ENCODE measurements at regions not wholly inside any gene's neighbourhood (a gene's known extent, or its start where the extent isn't known, plus 50 kb on each side); places are given as distances from the start of the nearest gene placed in this dataset.
"Not testable (repeated sequence)": the region's sequence is repeated elsewhere in the genome, so short reads cannot be mapped to it uniquely, and the experiment has no call there.

DNA sequence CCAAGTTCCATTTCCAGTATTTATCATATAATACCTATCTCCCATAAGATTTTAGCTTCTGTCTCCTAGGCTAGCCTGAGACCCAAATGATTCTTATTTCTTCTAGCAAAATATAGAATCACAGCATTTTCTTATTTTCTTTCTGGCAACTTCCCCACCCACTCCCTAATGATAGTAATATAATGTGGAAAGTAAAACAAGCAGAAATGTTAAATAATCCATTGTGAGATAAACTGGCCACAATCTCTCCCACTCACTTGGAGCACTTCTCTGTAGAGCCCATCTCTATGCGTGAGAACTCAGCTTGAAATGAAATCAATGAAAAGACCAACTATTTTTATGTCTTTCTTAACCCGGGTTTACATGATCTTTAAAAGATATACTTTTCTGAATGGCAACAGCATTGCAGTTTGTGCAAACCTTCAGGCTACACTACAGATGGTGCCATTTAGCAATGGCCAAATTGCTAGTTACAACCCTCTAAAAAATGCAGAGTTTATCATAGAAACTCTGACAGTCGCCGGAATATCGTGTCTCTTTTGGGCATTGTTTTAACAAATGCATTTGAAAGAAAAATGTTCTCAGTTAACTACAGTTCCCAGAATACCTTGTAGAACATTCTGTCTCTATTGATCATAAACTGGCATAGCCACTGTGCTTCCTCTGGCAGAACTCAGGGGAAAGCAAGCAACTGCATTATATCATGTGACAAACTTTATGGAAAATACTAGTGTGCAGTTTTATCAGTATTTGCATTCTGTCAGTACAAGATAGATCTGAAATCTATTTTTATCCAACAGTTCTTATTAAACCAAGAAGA lies 1407.4 kb upstream of the ZEB2 start:
- DNase-seq: no peak

DNA sequence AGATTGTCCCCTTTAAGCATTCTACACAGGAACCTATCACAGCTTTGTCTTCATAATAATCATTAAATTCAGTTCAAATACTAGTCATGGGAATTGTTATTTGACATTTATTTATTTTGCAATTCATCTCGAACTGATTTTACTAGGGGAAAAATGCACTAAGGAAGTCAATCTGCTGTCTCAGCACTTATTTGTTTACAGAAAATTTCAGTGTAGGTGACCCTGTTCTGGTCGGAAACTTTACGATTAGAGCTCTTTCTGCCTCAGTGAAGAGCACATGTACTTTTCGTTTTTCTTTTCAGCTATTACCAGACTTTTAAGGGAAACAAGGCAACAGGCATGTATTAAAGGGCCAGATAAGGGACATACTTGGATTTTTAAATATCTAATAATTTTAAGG lies 1405.7 kb upstream of the ZEB2 start:
- no peak for DNase-seq

DNA sequence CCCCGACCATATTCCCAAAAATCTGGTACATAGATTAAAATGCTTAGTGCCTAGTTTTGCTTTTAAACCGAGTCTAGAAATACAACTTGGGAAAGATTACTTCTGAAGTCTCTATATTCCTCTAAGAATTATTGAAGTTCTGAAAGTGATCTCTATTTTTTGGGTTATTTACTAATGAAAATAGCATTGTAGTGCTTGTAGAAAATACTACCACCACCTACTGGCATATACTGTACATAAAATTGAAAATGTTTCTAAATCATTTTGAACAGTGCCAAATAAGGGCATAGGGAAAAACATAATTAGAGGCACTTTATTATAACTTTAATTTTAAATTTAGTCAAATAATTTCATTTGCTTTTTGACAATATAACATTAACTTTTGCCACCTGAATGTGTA lies 1399.6 kb upstream of the ZEB2 start:
- DNase-seq: no peak

DNA sequence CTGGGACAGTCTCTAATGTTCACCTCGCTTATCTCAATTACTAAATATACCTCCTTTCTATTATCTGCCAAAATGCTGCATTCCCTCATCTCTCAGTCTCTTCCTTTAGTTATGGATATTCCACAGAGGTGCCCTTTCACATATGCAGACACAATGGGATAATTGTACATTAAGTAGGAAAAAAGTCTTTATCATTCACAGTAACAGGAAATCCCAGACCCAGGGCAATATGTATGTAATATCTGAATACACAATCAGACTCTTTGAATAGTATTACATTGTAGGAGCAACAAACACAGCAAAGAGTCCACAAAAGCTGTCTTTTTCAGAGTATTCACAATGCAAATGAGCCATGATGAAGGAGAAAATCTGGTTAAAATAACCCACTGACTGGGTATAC lies 1399.0 kb upstream of the ZEB2 start:
- no peak for DNase-seq

DNA sequence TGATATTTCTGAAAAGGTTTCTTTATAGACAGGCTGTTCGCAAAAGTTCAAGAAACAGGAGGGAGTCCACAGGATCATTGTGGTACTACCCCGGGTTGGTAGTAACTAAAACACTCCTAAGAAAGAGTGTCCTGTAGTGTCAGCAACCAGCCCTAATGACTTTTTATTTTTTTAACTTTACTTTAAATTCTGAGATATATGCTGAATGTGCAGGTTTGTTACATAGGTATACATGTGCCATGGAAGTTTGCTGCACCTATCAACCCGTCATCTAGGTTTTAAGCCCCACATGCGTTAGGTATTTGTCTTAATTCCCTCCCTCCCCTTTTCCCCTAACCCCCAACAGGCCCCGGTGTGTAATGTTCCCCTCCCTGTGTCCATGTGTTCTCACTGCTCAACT lies 1396.9 kb upstream of the ZEB2 start:
- no peak for DNase-seq

DNA sequence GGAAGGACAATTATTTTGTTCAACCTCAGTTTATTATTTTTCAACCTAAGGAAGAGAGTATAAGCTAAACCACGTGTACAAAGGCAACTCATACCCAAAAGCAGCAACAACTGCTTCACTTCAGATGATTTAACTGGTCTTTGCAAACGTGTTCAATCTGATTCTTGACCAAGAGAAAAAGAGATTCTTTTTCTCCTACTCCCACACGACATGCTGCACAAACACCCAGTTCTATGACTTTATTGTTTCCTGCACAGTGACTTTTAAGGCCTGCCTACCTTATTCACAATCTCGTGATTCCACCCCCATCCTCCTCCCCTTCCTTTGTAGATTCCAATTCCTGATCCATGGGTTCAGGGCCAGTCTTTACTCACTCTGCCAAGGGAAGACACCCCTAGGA lies 1394.8 kb upstream of the ZEB2 start:
- no peak for DNase-seq

DNA sequence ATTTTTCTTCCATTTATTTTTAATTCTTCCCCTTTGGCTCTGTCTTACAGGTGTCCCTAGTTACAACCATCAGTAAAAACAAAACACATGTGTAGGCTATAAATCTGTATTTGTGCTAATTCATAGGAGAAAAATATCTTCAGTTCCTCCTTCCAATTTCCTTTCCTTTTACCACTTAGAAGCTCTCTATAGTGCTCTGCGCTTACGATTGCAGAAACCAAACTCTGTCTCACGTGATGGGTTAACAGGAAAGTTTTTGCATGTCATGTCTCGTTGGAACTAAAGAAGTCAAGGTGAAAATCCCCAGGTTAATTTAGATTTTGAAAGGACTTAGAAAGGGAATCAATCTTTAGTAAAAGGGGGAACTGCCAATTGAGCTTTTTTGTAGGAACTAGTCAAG lies 1390.5 kb upstream of the ZEB2 start:
- DNase-seq: no peak

DNA sequence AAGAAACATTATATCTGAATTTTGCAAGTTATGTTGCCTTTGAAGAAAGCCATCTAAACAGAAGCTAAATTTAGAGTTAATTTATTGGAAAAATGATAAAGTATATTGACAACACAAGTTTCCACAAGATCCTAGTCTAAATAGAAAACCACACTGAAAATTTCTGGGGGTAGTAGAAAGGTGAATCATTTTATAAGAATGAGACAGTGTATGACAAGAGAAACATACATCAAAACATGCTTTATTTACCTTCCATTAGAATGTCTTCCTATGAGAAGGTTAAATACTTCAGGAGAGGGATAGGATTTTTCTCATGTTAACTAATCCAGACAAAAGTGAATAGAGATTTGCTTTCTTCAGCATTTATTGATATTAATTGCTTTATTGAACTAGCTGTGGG lies 1389.8 kb upstream of the ZEB2 start:
- no peak for DNase-seq

DNA sequence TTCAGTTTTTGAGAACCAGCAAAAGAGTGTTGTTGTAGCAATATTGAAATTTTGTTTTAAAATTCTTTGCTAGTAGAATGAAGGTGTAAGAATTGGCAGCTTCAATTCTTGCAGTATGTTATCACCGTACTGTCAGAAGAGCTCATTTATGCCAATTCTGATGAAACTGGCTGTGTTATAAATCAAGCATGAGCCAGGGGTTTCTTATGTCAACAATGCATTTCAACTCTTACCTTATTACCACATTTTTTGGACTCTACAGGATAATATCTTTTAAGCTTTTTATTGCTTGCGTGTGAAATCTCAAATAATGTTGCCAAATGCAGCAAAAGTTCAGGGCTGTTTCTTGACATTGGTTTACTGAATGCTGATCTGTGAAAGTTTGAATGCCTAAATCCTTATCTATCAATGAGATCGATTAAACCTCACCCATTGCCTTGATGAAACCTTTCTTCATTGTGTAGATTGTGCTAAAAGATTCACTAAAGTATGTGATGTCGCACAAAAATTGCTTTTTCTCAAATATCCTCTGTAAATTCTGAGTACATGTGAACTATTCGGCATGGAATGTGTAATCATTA lies 1389.3 kb upstream of the ZEB2 start:
- DNase-seq: no peak

DNA sequence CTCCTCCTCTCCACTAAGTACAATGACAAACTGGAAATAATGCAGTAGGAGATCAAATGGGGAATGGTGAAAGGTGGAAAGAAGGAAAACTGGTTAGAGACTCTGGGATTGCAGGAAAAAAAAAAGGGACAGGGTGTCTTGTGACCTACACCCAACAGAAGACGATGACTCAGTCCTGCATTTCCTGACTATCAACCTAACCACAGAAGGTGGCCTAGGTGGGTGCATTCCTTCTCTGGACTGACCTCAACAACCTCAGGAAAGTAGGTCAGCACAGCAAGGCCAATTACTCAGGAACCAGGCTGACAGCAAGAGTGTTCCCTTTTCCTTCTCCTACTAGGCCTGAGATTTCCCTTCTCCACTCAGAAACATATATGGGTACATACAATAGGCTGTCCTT lies 1386.4 kb upstream of the ZEB2 start:
- no peak for DNase-seq

DNA sequence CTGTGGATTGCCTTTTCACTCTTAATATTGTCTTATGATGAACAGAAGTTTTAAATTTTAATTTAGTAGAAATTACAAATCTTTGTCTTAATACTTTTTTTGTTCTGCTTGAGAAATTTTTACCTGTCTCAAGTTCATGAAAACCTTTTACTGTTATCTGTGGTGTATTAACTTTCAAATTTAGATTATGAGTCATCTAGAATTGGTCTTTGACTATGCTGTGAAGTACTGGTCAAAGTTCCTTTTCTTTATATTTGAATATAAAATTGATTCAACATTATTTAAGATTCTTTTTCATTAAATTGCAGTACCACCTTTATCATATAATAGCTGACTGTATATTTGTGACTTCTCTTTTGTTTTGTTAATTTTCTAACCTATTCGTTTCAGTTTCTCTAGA lies 1385.5 kb upstream of the ZEB2 start:
- no peak for DNase-seq

DNA sequence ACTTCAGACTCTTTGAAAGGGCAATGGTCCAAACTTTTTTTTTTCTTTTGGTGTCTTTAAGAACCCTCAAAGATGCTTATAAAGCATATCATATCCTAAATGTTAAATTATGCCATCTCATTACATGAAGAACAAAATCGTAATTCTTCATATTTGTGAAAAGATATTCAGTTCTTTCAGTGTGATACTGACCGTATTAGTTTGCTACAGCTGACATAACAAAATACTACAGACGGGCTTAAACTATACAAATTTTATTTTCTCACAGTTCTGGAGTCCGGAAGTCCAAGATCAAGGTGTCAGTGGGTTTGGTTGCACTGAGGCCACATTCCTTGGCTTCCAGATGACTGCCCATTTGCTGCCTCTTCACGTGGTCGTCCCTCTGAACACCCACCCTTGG lies 1377.2 kb upstream of the ZEB2 start:
- DNase-seq: no peak

DNA sequence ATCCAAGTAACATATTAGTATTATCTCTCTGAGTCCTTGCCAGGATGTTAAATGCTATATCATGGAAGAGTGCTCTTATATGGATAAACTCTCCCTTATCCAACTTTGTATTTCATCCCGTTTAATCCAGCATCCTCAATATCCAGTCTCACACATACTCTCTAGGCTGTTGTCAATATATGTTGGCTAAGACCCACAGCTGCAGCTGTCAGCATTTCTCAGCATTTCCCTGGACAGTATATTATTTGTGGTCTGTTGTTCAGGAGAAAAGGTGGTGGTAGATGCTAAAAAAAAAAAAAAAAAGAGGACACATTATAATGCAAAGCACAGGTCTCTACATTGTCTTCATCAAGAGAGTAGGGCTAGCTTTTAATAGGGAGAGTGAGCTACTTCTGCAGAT lies 1368.0 kb upstream of the ZEB2 start:
- DNase-seq: no peak

DNA sequence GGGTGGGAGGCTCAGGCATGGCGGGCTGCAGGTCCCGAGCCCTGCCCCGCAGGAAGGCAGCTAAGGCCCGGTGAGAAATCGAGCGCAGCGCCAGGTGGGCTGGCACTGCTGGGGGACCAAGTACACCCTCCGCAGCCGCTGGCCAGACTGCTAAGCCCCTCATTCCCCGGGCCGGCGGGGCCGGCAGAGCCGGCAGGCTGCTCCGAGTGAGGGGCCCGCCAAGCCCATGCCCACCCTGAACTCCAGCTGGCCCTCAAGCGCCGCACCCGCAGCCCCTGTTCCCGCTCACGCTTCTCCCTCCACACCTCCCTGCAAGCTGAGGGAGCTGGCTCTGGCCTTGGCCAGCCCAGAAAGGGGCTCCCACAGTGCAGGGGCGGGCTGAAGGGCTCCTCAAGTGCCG lies 1361.1 kb upstream of the ZEB2 start:
- not testable (repeated sequence) for DNase-seq

DNA sequence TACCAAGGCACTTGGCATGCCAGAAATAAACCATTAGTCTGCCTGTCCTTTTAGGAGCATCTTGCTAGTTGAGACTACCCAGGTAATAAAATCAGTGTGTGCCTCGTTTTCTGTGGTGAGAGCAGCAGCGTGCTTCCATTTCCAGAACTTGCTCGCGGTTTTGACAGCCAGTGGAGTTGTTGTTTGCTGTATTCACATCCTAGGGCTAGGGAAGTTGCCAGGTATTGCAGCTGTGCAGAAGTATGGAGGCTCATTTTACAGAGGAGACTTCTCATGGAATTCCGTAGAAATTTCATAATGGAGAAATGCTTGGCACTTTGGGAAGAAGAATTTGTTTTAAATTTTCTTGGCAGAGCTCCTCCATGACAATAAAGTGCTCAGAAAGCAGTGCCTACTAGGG lies 1355.1 kb upstream of the ZEB2 start:
- no peak for DNase-seq

DNA sequence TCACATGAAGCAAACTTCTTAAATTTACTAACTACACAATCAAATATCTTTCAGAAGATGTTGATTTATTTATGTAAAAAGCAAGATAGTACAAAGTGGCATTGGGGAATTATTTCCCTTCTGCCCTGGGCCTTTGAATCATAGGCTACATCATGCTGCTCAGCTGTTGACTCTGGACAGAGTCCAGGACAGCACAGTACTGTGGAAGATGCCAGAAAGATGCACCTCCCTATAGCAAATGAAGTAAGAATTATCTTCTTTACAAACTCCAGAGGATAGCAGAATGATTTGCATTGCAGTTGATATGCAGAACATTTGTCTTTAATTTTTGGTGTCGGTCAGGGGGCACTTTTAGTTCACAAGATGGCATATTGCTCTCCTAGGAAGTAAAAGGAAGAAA lies 1354.5 kb upstream of the ZEB2 start:
- DNase-seq: no peak

DNA sequence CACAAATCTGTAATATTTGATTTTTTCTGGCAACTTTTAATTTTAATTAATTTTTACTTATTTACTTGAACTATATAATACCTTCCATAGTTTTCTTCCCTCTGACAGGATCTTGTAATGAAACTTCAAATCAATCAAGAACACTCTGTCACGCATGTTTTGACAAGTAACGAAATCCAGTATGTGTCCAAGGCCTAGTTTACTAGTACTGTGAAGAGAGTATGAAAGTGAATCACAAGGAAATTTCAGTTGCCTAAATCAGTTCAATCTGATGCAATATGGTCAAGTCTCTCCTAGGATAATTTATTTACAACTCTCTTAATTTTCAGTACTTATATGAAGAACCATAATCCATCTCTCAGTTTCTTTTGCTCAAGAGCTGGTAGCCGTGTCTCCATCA lies 1344.6 kb upstream of the ZEB2 start:
- DNase-seq: no peak

DNA sequence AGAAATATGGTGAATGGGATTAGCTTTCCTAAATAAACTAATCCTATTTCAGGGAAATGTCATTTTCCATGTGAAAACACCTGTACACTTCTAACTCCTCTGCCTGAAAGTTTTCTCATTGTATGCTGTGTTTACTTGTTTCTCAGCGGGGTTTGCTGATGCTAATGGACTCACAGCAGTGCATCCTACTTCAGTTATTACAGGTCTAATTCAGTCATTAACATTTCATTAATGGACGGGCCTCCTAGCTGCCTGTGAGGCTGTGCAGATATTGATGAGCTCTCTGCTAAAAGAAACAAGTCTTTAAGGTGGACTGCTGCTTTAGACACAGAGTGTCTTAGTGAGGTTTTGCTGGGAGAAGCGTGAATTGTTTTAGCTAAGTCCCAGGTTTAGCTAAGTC lies 1342.0 kb upstream of the ZEB2 start:
- DNase-seq: no peak

DNA sequence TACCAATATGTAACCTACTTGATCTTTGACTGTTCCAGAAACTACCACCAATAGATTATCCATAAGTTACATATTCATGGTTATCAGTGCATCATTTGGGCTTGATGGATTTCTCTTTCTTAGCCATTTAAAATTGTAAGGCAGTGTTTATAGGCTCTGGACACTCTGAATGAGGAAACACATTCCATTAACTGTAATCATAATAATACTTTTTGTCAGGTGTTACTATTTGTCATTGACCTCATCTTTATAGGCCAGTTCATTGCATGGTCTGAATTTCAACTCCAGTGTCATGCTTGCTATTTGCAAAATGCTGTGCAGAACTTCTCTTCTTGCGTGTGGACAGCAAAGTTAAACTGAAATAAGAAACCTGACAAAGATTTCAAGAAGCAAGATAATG lies 1340.2 kb upstream of the ZEB2 start:
- no peak for DNase-seq

DNA sequence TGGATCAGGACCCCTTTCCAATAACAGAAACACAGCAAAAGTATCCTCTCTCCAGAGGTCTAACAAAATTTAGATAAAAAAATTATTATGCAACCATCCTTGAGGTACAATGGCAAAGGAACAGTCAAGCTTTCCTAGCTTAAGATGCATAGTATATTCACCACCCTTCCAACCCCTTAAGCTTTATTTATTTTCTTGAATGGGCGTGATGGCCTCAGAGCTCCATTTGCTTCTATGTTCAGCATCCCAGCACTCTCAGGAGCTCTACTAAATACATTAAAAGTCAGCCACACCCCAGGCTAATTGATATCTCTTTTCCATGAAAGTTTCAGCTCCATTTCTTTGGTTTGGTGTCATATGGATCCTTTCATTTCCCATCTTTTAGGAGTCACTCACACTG lies 1335.2 kb upstream of the ZEB2 start:
- no peak for DNase-seq

DNA sequence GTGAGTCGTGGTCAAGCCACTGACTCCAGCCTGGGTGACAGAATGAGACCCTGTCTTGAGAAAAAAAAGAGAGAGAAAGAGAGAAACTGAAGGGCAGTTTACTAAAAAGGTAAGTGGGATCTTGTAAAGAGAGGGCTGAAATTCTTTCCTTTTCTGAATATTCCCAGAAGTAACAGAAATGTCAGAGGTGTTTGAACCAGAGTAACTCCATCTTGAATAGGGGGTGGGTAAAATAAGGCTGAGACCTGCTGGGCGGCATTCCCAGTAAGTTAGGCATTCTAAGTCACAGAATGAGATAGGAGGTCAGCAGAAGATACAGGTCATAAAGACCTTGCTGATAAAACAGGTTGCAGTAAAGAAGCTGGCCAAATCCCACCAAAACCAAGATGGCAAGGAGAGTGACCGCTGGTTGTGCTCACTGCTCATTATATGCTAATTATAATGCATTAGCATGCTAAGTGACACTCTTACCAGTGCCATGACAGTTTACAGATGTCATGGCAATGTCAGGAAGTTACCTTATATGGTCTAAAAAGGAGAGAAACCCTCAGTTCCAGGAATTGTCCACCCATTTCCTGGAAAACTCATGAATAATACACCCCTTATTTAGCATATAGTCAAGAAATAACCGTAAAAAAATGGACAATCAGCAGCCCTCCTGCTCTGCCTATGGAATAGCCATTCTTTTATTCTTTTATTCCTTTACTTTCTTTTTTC lies 1334.3 kb upstream of the ZEB2 start:
- DNase-seq: no peak

DNA sequence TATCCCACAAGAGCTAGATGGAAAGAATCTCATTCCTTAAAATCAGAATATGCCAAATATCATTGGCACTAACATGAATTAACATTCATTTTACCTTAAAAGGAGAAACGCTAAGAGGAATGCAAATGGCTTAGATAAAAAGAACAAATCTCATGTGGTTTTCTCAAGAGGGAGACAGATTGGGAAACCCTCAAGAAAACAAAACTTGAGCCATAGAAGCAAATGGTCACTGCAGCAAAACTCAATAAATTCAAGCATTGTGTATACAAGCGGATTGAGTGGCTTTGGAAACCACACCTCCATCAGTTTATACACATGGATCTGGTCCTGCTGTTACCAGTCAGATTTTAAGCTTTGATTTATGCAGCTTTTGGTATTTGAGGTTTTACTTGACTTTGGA lies 1331.8 kb upstream of the ZEB2 start:
- DNase-seq: no peak

DNA sequence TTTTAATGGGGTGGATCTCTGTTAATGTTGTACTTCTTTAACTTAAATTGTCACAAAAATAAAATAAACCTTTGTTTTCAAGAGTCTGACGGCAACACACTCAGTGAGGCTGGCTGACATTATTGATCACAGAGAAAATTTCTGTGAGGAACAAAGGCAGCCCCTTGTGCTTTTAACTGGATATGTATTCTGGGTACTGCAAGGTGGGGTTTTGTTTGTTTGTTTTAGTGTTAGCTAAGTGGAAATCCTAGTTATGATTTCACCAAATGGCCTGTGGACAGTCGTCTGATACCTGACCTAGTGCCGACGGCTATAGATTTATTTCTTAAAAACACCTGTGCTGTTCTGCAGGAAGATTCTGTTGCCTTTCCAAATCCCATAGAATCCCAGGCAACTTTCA lies 1329.5 kb upstream of the ZEB2 start:
- no peak for DNase-seq

DNA sequence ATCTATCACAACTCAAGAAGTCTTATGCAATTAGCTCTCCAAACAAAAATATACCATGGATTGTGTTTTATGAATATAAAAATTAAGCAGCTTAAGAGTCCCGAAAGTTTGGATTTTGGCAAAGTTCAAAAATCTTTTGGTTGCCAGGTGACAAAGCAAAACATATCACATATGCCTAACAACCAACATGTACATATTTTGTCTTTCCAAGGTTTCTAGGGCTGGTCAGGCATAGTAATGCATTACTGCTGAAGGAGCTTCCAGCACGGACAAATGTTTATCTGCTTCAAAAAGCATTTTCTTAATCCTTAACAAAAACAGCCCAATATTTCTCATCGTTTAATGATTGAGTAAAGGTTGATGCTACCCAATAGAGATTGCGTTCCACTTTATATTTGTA lies 1327.1 kb upstream of the ZEB2 start:
- no peak for DNase-seq

DNA sequence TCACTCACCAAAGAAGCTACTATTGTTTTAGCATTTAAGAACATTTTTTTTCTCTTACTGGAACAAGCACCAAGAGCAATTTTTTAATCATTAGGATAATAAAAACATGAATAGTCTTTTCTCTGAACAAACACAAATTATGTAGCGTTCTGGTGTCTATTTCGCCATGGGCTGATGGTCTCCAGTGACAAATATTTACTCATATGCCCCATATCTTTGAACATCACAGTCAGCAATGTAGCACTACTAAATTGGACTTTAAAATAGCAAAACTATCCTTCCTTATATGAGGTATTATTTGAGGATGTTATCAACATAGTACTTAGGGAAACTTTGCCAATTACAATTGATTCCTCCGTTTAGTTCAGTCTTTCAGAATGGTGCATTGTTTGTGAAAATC lies 1326.0 kb upstream of the ZEB2 start:
- DNase-seq: no peak
